ENCODE measurements at regions not wholly inside any gene's neighbourhood (a gene's known extent, or its start where the extent isn't known, plus 50 kb on each side); places are given as distances from the start of the nearest gene placed in this dataset.

DNA sequence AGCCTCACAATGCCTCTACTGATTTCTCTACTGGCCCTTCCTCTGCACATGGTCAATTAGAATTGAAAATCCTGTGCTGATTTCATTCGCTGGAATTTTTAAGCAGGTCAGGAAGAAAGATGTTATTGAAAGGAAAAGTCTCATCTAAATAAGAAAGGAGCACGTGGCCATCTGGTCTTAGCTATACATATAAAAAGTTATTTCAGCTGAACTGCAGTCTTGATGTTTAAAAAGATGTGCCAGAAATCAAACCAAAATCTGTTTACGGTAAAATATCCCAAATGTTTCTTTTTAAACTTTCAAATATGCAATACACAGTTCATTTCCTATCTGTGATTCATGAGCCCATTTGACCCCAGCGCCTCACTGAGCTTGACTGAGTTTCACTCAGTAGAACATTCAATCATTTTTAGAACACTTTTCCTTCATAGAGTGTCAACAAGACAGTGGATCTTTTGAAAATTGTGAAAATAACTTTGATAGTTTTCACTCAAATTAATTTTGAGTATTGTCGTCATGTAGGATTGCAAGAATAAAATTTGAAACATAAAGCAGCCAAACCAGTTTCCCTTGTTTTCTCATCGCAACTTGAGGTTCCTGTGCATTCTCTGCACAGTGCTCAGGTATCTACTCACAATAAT, 293.6 kb downstream of the PTPRC start:
- Histone ChIP-seq H3K27me3 (ENCODE audit: control insufficient read depth, insufficient read depth, low read length) (no peaks in the 10 kb centered on the region), H3K9ac (ENCODE audit: low read length in 3 of 3) (no peak overlapping the region), H3K9me3 (ENCODE audit: control insufficient read depth in 2 of 3, insufficient read depth in 1 of 3, low read length in 3 of 3) (no peaks in the 10 kb centered on the region), H3K4me3 (ENCODE audit: low read length in 3 of 3) (peak overlapping the region in 1 of 3 donors; percentile 1), H3K27ac (ENCODE audit: low read depth in 2 of 2, low read length in 2 of 2) (no peak overlapping the region), H3K36me3 (ENCODE audit: control insufficient read depth in 2 of 3, insufficient read depth in 3 of 3, low read length in 3 of 3) (no peaks in the 10 kb centered on the region), H3K4me1 (ENCODE audit: control insufficient read depth in 2 of 3, insufficient read depth in 2 of 3, low read depth in 1 of 3, low read length in 3 of 3) (peaks cover 2 to 9% (median 4%) of the 10 kb centered on the region in 3 donors)
- TF ChIP-seq, protein P1, sequence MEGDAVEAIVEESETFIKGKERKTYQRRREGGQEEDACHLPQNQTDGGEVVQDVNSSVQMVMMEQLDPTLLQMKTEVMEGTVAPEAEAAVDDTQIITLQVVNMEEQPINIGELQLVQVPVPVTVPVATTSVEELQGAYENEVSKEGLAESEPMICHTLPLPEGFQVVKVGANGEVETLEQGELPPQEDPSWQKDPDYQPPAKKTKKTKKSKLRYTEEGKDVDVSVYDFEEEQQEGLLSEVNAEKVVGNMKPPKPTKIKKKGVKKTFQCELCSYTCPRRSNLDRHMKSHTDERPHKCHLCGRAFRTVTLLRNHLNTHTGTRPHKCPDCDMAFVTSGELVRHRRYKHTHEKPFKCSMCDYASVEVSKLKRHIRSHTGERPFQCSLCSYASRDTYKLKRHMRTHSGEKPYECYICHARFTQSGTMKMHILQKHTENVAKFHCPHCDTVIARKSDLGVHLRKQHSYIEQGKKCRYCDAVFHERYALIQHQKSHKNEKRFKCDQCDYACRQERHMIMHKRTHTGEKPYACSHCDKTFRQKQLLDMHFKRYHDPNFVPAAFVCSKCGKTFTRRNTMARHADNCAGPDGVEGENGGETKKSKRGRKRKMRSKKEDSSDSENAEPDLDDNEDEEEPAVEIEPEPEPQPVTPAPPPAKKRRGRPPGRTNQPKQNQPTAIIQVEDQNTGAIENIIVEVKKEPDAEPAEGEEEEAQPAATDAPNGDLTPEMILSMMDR (IDR thresholded peaks at IDR 0.05; ENCODE audit: borderline replicate concordance, extremely low read depth, insufficient read depth), result no peak
- DNase-seq (peak in 2 of 5 donors; percentile 53 to 59), FAIRE-seq (no peak)
- intact Hi-C loops (cut with DNase I), result no loop called here

DNA sequence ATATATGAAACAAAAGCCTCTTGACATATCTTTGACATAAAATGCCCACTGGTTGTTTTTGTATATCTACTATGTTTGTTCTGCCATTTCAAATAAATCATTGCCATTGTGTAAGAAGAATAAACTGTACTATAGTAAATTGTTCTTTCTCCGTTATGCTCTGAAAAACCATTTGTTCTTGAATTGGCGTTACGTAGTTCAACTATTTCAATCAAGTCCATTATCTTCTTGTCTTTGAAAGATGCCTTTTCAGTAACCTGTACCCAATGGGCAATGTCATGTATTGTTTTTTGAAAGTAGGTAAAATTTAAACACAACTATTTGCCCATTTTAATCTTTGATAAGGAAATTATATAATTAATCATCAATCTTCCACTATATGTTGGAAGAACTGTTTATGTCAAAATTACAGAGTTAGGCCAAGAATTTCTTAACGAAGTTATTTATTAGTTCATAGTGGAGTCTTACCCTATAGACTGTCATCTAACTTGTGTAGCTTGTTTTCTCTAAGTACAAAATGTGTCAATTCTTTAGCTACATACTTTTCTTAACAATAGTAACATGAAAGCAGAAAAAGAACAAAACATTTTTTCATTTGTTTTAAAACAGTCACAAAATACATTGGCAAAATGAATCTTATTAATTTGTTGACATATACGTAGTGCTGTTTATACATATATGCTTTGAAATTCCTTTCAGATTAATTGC, 294.8 kb downstream of the PTPRC start:
- Histone ChIP-seq H3K27me3 (ENCODE audit: control insufficient read depth, insufficient read depth, low read length) (no peaks in the 10 kb centered on the region), H3K9ac (ENCODE audit: low read length in 3 of 3) (no peak overlapping the region), H3K9me3 (ENCODE audit: control insufficient read depth in 2 of 3, insufficient read depth in 1 of 3, low read length in 3 of 3) (no peaks in the 10 kb centered on the region), H3K4me1 (ENCODE audit: control insufficient read depth in 2 of 3, insufficient read depth in 2 of 3, low read depth in 1 of 3, low read length in 3 of 3) (peaks cover 2 to 9% (median 4%) of the 10 kb centered on the region in 3 donors), H3K4me3 (ENCODE audit: low read length in 3 of 3) (no peak overlapping the region), H3K27ac (ENCODE audit: low read depth in 2 of 2, low read length in 2 of 2) (no peak overlapping the region), H3K36me3 (ENCODE audit: control insufficient read depth in 2 of 3, insufficient read depth in 3 of 3, low read length in 3 of 3) (no peaks in the 10 kb centered on the region)
- intact Hi-C loops (cut with DNase I), result no loop called here
- DNase-seq, result no peak
- FAIRE-seq, result peak; percentile 47
- TF ChIP-seq, protein P1 (IDR thresholded peaks at IDR 0.05; ENCODE audit: borderline replicate concordance, extremely low read depth, insufficient read depth), result no peak

DNA sequence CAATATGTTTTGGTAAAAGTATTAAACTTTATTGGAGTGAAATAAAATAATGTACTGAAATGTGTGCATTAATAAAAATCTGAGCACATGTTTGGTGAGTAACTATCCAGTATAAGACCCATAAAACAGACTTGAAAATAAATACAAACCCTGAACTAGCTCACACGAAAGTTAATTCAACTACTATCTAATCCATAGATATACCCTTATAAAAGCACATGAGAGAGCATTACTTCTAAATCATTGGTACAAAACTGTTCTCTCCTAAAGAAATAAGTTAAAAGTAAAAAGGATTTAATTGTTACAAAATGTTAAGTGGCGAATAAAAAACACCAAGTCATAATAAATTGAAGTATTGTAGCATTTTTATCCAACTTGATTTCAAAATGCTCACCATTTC, 295.6 kb downstream of the PTPRC start:
- no peak overlapping the region for H3K27ac ChIP-seq (ENCODE audit: low read depth in 2 of 2, low read length in 2 of 2)
- intact Hi-C loops (cut with DNase I), result no loop called here
- H3K4me1 ChIP-seq (ENCODE audit: control insufficient read depth in 2 of 3, insufficient read depth in 2 of 3, low read depth in 1 of 3, low read length in 3 of 3), result peaks cover 2 to 9% (median 4%) of the 10 kb centered on the region in 3 donors
- no peaks in the 10 kb centered on the region for H3K27me3 ChIP-seq (ENCODE audit: control insufficient read depth, insufficient read depth, low read length)
- peak overlapping the region in 2 of 3 donors; percentile 9 to 93 for H3K9ac ChIP-seq (ENCODE audit: low read length in 3 of 3)
- FAIRE-seq (no peak), DNase-seq (no peak)
- H3K4me3 ChIP-seq (ENCODE audit: low read length in 3 of 3), result peak overlapping the region in 2 of 3 donors; percentile 78 to 97
- no peaks in the 10 kb centered on the region for H3K9me3 ChIP-seq (ENCODE audit: control insufficient read depth in 2 of 3, insufficient read depth in 1 of 3, low read length in 3 of 3)
- H3K36me3 ChIP-seq (ENCODE audit: control insufficient read depth in 2 of 3, insufficient read depth in 3 of 3, low read length in 3 of 3), result no peaks in the 10 kb centered on the region
- TF ChIP-seq, protein P1 (IDR thresholded peaks at IDR 0.05; ENCODE audit: borderline replicate concordance, extremely low read depth, insufficient read depth), result no peak

All from kidney (tissue), 13 donors.